ENCODE measurements at regions not wholly inside any gene's neighbourhood (a gene's known extent, or its start where the extent isn't known, plus 50 kb on each side); places are given as distances from the start of the nearest gene placed in this dataset.

- POLR2A ChIA-PET = no interaction called here
- no peaks in the 10 kb centered on the region for H3K27me3 ChIP-seq (replicated peaks in 1 of 2; ENCODE audit: control insufficient read depth in 2 of 2, insufficient read depth in 2 of 2, low read length in 1 of 2)
- H3K79me2 ChIP-seq (ENCODE audit: control insufficient read depth, insufficient read depth, low read length) = no peaks in the 10 kb centered on the region
- FAIRE-seq = no peak
- no peaks in the 10 kb centered on the region for H3K4me1 ChIP-seq (ENCODE audit: control insufficient read depth, insufficient read depth, low read length)
- CTCF ChIA-PET = no interaction called here
- no peak overlapping the region for H3K4me2 ChIP-seq (ENCODE audit: control insufficient read depth, insufficient read depth)
- RAD21 ChIA-PET (ENCODE audit: unreplicated experiment) = no interaction called here
- no peaks in the 10 kb centered on the region for H3K9me3 ChIP-seq (replicated peaks; ENCODE audit: control insufficient read depth, insufficient read depth, low read length)
- no peaks in the 10 kb centered on the region for H4K20me1 ChIP-seq (ENCODE audit: control insufficient read depth, insufficient read depth)
- intact Hi-C loops (cut with micrococcal nuclease; ENCODE audit: unreplicated experiment) = no loop called here
- in situ Hi-C loops (cut with MboI) = no loop called here
- 3% methylated on average over 2 of the region's 2 CpGs for WGBS (ENCODE audit: insufficient coverage, insufficient replicate concordance, low lambda C conversion rate, missing lambda C conversion rate)
- H2AFZ ChIP-seq (ENCODE audit: control insufficient read depth, low read depth, low read length) = no peak overlapping the region
- H3K27ac ChIP-seq (ENCODE audit: control insufficient read depth, insufficient read depth) = no peak overlapping the region
- H3K4me3 ChIP-seq = no peak overlapping the region
- no peak for ATAC-seq
- no peak overlapping the region for H3K9ac ChIP-seq (ENCODE audit: control insufficient read depth, insufficient read depth, low read length)
- H3K36me3 ChIP-seq (ENCODE audit: control insufficient read depth in 2 of 2, insufficient read depth in 2 of 2, low read length in 1 of 2) = no peaks in the 10 kb centered on the region
- BruUV-seq (replicated peaks) = no TSS peak
- DNase-seq (ENCODE audit: low read depth, low spot score) = no peak
- SMC1A ChIA-PET (ENCODE audit: uncharacterized antibody, unreplicated experiment) = no interaction called here
- TF ChIP-seq MTA3 (IDR thresholded peaks at IDR 0.05; ENCODE audit: borderline replicate concordance, low read length) = no peak
- no peak for TF ChIP-seq CBX5 (IDR thresholded peaks at IDR 0.05; ENCODE audit: low read depth)
- no peak for TF ChIP-seq RAD21 (IDR thresholded peaks at IDR 0.05; ENCODE audit: insufficient read depth, low read depth, low read length)
- TF ChIP-seq RUNX3 (IDR thresholded peaks at IDR 0.05; ENCODE audit: low read length) = no peak
- TF ChIP-seq, protein P1, sequence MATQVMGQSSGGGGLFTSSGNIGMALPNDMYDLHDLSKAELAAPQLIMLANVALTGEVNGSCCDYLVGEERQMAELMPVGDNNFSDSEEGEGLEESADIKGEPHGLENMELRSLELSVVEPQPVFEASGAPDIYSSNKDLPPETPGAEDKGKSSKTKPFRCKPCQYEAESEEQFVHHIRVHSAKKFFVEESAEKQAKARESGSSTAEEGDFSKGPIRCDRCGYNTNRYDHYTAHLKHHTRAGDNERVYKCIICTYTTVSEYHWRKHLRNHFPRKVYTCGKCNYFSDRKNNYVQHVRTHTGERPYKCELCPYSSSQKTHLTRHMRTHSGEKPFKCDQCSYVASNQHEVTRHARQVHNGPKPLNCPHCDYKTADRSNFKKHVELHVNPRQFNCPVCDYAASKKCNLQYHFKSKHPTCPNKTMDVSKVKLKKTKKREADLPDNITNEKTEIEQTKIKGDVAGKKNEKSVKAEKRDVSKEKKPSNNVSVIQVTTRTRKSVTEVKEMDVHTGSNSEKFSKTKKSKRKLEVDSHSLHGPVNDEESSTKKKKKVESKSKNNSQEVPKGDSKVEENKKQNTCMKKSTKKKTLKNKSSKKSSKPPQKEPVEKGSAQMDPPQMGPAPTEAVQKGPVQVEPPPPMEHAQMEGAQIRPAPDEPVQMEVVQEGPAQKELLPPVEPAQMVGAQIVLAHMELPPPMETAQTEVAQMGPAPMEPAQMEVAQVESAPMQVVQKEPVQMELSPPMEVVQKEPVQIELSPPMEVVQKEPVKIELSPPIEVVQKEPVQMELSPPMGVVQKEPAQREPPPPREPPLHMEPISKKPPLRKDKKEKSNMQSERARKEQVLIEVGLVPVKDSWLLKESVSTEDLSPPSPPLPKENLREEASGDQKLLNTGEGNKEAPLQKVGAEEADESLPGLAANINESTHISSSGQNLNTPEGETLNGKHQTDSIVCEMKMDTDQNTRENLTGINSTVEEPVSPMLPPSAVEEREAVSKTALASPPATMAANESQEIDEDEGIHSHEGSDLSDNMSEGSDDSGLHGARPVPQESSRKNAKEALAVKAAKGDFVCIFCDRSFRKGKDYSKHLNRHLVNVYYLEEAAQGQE (IDR thresholded peaks at IDR 0.05; ENCODE audit: low read depth, low read length) = no peak
- TF ChIP-seq MEF2B (IDR thresholded peaks at IDR 0.05; ENCODE audit: partially characterized antibody, poor library complexity, severe bottlenecking) = no peak
- no peak for TF ChIP-seq ESRRA (IDR thresholded peaks at IDR 0.05; ENCODE audit: low read length)
- TF ChIP-seq IRF4 (IDR thresholded peaks at IDR 0.05; ENCODE audit: low read depth, low read length) = no peak
- TF ChIP-seq, protein P2, sequence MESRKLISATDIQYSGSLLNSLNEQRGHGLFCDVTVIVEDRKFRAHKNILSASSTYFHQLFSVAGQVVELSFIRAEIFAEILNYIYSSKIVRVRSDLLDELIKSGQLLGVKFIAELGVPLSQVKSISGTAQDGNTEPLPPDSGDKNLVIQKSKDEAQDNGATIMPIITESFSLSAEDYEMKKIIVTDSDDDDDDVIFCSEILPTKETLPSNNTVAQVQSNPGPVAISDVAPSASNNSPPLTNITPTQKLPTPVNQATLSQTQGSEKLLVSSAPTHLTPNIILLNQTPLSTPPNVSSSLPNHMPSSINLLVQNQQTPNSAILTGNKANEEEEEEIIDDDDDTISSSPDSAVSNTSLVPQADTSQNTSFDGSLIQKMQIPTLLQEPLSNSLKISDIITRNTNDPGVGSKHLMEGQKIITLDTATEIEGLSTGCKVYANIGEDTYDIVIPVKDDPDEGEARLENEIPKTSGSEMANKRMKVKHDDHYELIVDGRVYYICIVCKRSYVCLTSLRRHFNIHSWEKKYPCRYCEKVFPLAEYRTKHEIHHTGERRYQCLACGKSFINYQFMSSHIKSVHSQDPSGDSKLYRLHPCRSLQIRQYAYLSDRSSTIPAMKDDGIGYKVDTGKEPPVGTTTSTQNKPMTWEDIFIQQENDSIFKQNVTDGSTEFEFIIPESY (IDR thresholded peaks at IDR 0.05) = no peak
- TF ChIP-seq NFYB (IDR thresholded peaks at IDR 0.05; ENCODE audit: insufficient read depth, low read depth, low read length) = no peak
- no peak for TF ChIP-seq ATF2 (IDR thresholded peaks at IDR 0.05; ENCODE audit: low read length)
- TF ChIP-seq ZNF24 (IDR thresholded peaks at IDR 0.05) = no peak
- TF ChIP-seq RFX5 (IDR thresholded peaks at IDR 0.05; ENCODE audit: low read depth, low read length) = no peak
- TF ChIP-seq SRF (IDR thresholded peaks at IDR 0.05; ENCODE audit: low read depth in 2 of 2, low read length in 2 of 2) = no peak
- no peak for TF ChIP-seq ATF7 (IDR thresholded peaks at IDR 0.05; ENCODE audit: low read depth)
- no peak for TF ChIP-seq GABPA (IDR thresholded peaks at IDR 0.05; ENCODE audit: low read depth)
- TF ChIP-seq SP1 (IDR thresholded peaks at IDR 0.05; ENCODE audit: low read depth, low read length) = no peak
- no peak for TF ChIP-seq NBN (IDR thresholded peaks at IDR 0.05)
- TF ChIP-seq RCOR1 (conservative IDR thresholded peaks at IDR 0.05; ENCODE audit: low read depth, low read length) = no peak
- no peak for TF ChIP-seq CREB1 (IDR thresholded peaks at IDR 0.05; ENCODE audit: low read depth)
Observed at GRCh38 chr3:180179562-180179961, 142.8 kb upstream of the PEX5L start.

Data from GM12878 (cell line).